Osteoblast (primary cell): ENCODE measurements at regions not wholly inside any gene's neighbourhood (a gene's known extent, or its start where the extent isn't known, plus 50 kb on each side); places are given as distances from the start of the nearest gene placed in this dataset.

Experiments used
- DNase-seq: peaks from one replicate; pipeline ENCODE4 v3.0.0; 2011; ENCODE audit warnings: low spot score, mixed read lengths; ENCODE audit not compliant: insufficient read length; ENCODE audit errors: missing footprints
- H2AFZ ChIP-seq: 2 replicates; pipeline ENCODE4 v1.6.0; 2011; ENCODE audit warnings: mild to moderate bottlenecking, low read length
- H3K27ac ChIP-seq: 2 replicates; pipeline ENCODE4 v1.5.1; 2011; ENCODE audit warnings: mild to moderate bottlenecking, low read depth, low read length, moderate library complexity
- H3K27me3 ChIP-seq: 2 replicates; pipeline ENCODE4 v1.6.0; 2012; ENCODE audit warnings: mild to moderate bottlenecking, control low read depth, inconsistent platforms, low read length, moderate library complexity; ENCODE audit not compliant: insufficient read depth
- H3K36me3 ChIP-seq: 2 replicates; pipeline ENCODE4 v1.5.1; 2011; ENCODE audit warnings: mild to moderate bottlenecking, low read length, control low read depth, moderate library complexity; ENCODE audit not compliant: insufficient read depth
- H3K4me1 ChIP-seq: 2 replicates; pipeline ENCODE4 v1.5.1; 2011; ENCODE audit warnings: mild to moderate bottlenecking, low read length, control low read depth, moderate library complexity; ENCODE audit not compliant: insufficient read depth
- H3K4me2 ChIP-seq: 2 replicates; pipeline ENCODE4 v1.6.0; 2011; ENCODE audit warnings: mild to moderate bottlenecking, low read length; ENCODE audit not compliant: insufficient read depth
- H3K4me3 ChIP-seq: fragments of 200-600 bp; sonication (generic); 3 replicates; pipeline ENCODE4 v1.5.1; 2012; ENCODE audit warnings: mild to moderate bottlenecking, low read length, inconsistent platforms; ENCODE audit not compliant: insufficient read depth
- H3K79me2 ChIP-seq: 2 replicates; pipeline ENCODE4 v1.6.0; 2012; ENCODE audit warnings: mild to moderate bottlenecking, low read length, control low read depth, inconsistent platforms; ENCODE audit not compliant: insufficient read depth
- H3K9me3 ChIP-seq: 2 replicates; pipeline ENCODE4 v1.5.1; 2011; ENCODE audit warnings: low read depth, low read length, control low read depth
- H4K20me1 ChIP-seq: 2 replicates; pipeline ENCODE4 v1.6.0; 2012; ENCODE audit warnings: mild to moderate bottlenecking, low read length, control low read depth; ENCODE audit not compliant: insufficient read depth
- TF ChIP-seq, protein P1 (sequence below): IDR thresholded peaks from 2 replicates; pipeline ENCODE4 v1.5.1; 2011; ENCODE audit warnings: mild to moderate bottlenecking, low read depth, low read length, moderate library complexity; ENCODE audit errors: extremely low read depth

DNA sequence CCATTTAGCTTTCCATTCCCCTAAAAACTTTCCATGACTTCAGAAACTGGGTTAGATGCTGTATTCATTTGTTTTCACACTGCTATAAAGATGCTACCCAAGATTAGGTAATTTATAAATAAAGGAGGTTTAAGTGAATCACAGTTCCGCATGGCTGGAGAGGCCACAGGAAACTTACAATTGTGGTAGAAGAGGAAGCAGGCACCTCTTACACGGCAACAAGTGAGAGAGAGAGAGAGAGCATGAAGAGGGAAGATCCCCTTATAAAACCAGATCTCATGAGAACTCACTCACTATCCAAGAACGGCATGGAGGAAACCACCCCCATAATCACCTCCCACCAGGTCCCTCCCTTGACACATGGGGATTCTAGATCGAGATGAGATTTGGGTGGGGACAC lies 336.8 kb downstream of the TFEC start:
- TF ChIP-seq, protein P1, sequence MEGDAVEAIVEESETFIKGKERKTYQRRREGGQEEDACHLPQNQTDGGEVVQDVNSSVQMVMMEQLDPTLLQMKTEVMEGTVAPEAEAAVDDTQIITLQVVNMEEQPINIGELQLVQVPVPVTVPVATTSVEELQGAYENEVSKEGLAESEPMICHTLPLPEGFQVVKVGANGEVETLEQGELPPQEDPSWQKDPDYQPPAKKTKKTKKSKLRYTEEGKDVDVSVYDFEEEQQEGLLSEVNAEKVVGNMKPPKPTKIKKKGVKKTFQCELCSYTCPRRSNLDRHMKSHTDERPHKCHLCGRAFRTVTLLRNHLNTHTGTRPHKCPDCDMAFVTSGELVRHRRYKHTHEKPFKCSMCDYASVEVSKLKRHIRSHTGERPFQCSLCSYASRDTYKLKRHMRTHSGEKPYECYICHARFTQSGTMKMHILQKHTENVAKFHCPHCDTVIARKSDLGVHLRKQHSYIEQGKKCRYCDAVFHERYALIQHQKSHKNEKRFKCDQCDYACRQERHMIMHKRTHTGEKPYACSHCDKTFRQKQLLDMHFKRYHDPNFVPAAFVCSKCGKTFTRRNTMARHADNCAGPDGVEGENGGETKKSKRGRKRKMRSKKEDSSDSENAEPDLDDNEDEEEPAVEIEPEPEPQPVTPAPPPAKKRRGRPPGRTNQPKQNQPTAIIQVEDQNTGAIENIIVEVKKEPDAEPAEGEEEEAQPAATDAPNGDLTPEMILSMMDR: no peak
- H3K4me3 ChIP-seq: no peak overlapping the region
- H3K9me3 ChIP-seq: no peaks in the 10 kb centered on the region

DNA sequence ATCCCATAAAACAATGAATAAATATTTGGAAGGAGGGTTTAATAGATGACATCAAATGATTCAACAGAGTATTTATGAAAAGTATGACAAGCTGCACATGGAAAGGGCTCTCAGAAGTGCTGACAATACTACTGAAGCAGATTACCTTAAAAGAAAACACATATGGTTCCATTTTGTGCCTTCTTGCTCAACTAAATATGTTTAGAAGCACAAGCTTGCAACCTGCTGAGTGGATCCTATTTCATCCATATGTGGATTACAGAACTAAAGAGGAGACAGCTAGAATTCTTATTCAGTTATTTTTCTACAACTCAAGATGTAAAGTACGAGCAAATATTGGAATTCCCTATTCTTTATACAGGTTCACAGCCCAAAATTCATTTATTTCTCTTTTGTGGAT lies 340.6 kb downstream of the TFEC start:
- Histone ChIP-seq H3K27ac (no peak overlapping the region), H3K9me3 (no peaks in the 10 kb centered on the region), H3K4me1 (no peaks in the 10 kb centered on the region), H3K27me3 (no peaks in the 10 kb centered on the region), H3K4me2 (no peak overlapping the region), H2AFZ (no peak overlapping the region), H3K36me3 (no peaks in the 10 kb centered on the region), H3K4me3 (no peak overlapping the region), H3K79me2 (no peaks in the 10 kb centered on the region), H4K20me1 (no peaks in the 10 kb centered on the region)
- TF ChIP-seq, protein P1: no peak
- no peak for DNase-seq

More for the DNA sequence above, 336.8 kb downstream of the TFEC start:
- no peaks in the 10 kb centered on the region for H4K20me1 ChIP-seq
- H3K79me2 ChIP-seq: no peaks in the 10 kb centered on the region
- H2AFZ ChIP-seq: no peak overlapping the region
- no peak overlapping the region for H3K27ac ChIP-seq
- H3K27me3 ChIP-seq: no peaks in the 10 kb centered on the region
- no peak for DNase-seq
- no peak overlapping the region for H3K4me2 ChIP-seq
- no peaks in the 10 kb centered on the region for H3K36me3 ChIP-seq
- no peaks in the 10 kb centered on the region for H3K4me1 ChIP-seq

DNA sequence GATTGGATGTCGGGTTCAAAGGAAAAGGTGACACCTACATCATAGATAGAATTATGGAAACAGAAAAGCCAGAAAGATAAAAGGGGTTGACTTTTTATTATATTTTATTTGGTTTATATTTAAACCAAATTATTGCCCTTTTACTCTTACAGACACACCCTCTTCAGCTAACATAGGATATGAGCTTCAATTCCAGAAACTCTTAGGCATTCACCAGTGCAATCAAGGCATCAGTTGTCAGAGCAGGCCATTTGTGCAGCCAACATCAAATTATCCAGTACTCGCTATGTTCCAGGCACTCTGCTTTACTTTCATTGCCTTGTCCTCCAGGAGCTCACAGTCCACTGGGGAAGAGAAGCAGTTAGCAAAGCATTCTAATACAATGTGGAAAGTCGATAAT lies 347.5 kb downstream of the TFEC start:
- H3K79me2 ChIP-seq: no peaks in the 10 kb centered on the region
- no peak overlapping the region for H3K27ac ChIP-seq
- no peaks in the 10 kb centered on the region for H3K36me3 ChIP-seq
- H3K9me3 ChIP-seq: no peaks in the 10 kb centered on the region
- H3K4me3 ChIP-seq: no peak overlapping the region
- no peak for DNase-seq
- H3K27me3 ChIP-seq: no peaks in the 10 kb centered on the region
- no peak overlapping the region for H2AFZ ChIP-seq
- no peak overlapping the region for H3K4me2 ChIP-seq
- peaks cover 8% of the 10 kb centered on the region for H3K4me1 ChIP-seq
- no peaks in the 10 kb centered on the region for H4K20me1 ChIP-seq
- TF ChIP-seq, protein P1: no peak

DNA sequence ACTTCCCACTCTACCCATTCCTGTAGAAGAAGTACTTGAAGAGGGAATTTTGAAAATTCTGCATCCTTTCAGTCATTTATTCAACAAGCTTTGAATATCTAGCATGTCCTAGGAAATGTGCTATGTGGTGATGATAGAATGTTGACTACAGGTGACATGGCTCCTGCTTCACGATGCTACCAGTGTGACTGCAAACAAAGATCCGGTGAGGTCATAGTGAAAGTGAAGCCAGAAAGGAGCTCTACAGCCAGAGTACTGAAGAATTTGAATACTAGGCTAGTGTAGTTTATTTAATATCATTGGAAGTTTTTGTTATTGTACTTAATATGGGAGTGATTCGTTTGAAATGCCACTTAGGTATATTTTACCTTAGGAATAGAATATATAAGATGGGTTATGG lies 348.1 kb downstream of the TFEC start:
- TF ChIP-seq, protein P1: no peak
- Histone ChIP-seq H3K4me3 (no peak overlapping the region), H3K79me2 (no peaks in the 10 kb centered on the region), H4K20me1 (no peaks in the 10 kb centered on the region), H3K27me3 (no peaks in the 10 kb centered on the region), H3K36me3 (no peaks in the 10 kb centered on the region), H3K27ac (no peak overlapping the region), H3K9me3 (no peaks in the 10 kb centered on the region), H3K4me1 (peaks cover 10% of the 10 kb centered on the region), H3K4me2 (no peak overlapping the region), H2AFZ (no peak overlapping the region)
- DNase-seq: no peak
